ENCODE measurements at regions not wholly inside any gene's neighbourhood (a gene's known extent, or its start where the extent isn't known, plus 50 kb on each side); places are given as distances from the start of the nearest gene placed in this dataset.
"Not testable (repeated sequence)": the region's sequence is repeated elsewhere in the genome, so short reads cannot be mapped to it uniquely, and the experiment has no call there.

DNA sequence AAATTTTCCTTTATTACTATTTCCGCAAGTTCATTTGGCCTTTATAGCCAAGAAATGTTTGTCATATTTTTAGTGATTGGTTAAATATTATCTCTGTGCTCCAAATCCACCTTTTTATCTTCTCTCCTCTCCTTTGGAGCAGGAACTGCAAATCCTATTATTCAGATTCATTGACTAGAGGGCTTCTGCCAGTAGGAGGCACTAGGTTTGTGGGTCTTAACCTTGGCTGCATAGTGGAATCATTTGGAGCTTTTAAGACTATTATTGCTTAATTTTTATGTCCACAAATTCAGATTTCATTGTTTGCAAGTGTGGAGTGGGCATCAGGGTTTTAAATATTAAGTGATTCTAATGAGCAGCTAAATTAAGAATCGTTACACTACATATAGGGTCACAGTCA is 75.3 kb upstream of the SYT10 start:
- no peak for DNase-seq
- ChIA-PET POLR2A (no interaction called here), CTCF (no interaction called here)
- Histone ChIP-seq H3K4me3 (ENCODE audit: low read length) (no peak overlapping the region), H3K4me1 (ENCODE audit: insufficient read depth, low read length) (no peaks in the 10 kb centered on the region), H3K9me3 (ENCODE audit: control insufficient read depth in 1 of 2, insufficient read depth in 1 of 2, low read length in 2 of 2) (no peaks in the 10 kb centered on the region), H3K27me3 (ENCODE audit: control insufficient read depth in 1 of 2, insufficient read depth in 2 of 2, low read length in 2 of 2) (no peaks in the 10 kb centered on the region), H3K27ac (ENCODE audit: low read depth in 1 of 2, low read length in 2 of 2) (no peak overlapping the region), H3K36me3 (ENCODE audit: insufficient read depth, low read length) (no peaks in the 10 kb centered on the region)
- H3K27me3 Mint-ChIP-seq: no peaks in the 10 kb centered on the region
- H3K36me3 Mint-ChIP-seq (ENCODE audit: low read depth): no peaks in the 10 kb centered on the region
- no peaks in the 10 kb centered on the region for H3K4me1 Mint-ChIP-seq (ENCODE audit: low read depth)
- H3K9me3 Mint-ChIP-seq: no peaks in the 10 kb centered on the region
- TF ChIP-seq, protein P1, sequence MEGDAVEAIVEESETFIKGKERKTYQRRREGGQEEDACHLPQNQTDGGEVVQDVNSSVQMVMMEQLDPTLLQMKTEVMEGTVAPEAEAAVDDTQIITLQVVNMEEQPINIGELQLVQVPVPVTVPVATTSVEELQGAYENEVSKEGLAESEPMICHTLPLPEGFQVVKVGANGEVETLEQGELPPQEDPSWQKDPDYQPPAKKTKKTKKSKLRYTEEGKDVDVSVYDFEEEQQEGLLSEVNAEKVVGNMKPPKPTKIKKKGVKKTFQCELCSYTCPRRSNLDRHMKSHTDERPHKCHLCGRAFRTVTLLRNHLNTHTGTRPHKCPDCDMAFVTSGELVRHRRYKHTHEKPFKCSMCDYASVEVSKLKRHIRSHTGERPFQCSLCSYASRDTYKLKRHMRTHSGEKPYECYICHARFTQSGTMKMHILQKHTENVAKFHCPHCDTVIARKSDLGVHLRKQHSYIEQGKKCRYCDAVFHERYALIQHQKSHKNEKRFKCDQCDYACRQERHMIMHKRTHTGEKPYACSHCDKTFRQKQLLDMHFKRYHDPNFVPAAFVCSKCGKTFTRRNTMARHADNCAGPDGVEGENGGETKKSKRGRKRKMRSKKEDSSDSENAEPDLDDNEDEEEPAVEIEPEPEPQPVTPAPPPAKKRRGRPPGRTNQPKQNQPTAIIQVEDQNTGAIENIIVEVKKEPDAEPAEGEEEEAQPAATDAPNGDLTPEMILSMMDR (IDR thresholded peaks at IDR 0.05): no peak
- ATAC-seq (ENCODE audit: poor library complexity): no peak
- no peak overlapping the region for H3K27ac Mint-ChIP-seq
- intact Hi-C loops (cut with DNase I, micrococcal nuclease): no loop called here
- H3K4me3 Mint-ChIP-seq: no peak overlapping the region

DNA sequence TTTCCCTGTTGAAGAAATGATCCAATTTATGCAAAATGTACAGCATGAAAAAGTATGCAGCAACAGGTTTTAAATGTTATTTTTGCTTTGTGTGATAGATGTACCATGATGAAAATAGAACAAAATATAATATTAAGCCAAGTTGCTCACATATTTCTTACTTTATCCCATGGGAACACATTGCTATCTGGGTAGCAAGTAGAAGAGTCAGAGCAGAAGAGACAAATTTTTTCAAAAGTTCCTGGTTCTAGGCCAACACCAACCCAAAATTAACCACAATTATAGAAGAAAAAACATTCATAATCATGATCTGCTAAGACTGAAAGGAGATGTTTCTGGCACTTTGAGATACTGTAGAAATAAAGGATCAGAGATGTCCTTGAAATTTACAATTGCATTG is 79.9 kb upstream of the SYT10 start:
- POLR2A ChIA-PET: no interaction called here
- Histone ChIP-seq H3K36me3 (ENCODE audit: insufficient read depth, low read length) (no peaks in the 10 kb centered on the region), H3K4me1 (ENCODE audit: insufficient read depth, low read length) (no peaks in the 10 kb centered on the region), H3K27me3 (ENCODE audit: control insufficient read depth in 1 of 2, insufficient read depth in 2 of 2, low read length in 2 of 2) (no peaks in the 10 kb centered on the region), H3K9me3 (ENCODE audit: control insufficient read depth in 1 of 2, insufficient read depth in 1 of 2, low read length in 2 of 2) (peaks cover 0 to 6% of the 10 kb centered on the region in 2 experiments), H3K27ac (ENCODE audit: low read depth in 1 of 2, low read length in 2 of 2) (no peak overlapping the region), H3K4me3 (ENCODE audit: low read length) (no peak overlapping the region)
- H3K36me3 Mint-ChIP-seq (ENCODE audit: low read depth): no peaks in the 10 kb centered on the region
- H3K4me1 Mint-ChIP-seq (ENCODE audit: low read depth): no peaks in the 10 kb centered on the region
- intact Hi-C loops (cut with DNase I, micrococcal nuclease): no loop called here
- DNase-seq: no peak
- no peaks in the 10 kb centered on the region for H3K27me3 Mint-ChIP-seq
- H3K9me3 Mint-ChIP-seq: peaks cover 7% of the 10 kb centered on the region
- ATAC-seq (ENCODE audit: poor library complexity): no peak
- no peak overlapping the region for H3K27ac Mint-ChIP-seq
- no peak overlapping the region for H3K4me3 Mint-ChIP-seq
- TF ChIP-seq, protein P1 (IDR thresholded peaks at IDR 0.05): no peak
- CTCF ChIA-PET: no interaction called here

DNA sequence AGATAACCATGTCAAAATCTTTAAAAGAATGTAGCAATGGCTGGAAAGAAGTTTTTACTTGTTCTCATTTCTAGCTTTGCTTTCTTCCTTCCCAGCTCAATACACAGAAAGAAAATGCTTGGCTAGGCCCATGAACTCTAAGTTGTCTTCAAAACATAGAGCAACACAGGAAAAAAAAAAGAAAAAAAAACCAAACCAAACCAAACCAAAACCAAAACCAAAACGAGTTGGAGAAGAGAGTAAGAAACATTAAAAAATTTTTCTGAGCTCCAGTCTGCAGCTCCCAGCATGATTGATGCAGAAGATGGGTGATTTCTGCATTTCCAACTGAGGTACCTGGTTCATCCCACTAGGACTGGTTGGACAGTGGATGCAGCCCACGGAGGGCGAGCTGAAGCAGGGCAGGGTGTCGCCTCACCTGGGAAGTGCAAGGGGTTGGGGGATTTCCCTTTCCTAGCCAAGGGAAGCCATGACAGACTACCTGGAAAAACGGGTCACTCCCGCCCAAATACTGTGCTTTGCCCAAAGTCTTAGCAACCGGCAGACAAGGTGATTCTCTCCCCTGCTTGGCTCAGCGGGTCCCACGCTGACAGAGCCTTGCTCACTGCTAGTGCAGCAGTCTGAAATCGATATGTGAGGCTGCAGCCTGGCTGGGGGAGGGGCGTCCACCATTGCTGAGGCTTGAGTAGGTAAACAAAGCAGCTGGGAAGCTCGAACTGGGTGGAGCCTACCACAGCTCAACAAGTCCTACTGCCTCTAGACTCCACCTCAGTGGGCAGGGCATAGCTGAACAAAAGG is 81.1 kb upstream of the SYT10 start:
- H3K27ac Mint-ChIP-seq; CTCF ChIA-PET; H3K4me1 ChIP-seq (ENCODE audit: insufficient read depth, low read length); H3K4me1 Mint-ChIP-seq (ENCODE audit: low read depth); H3K36me3 ChIP-seq (ENCODE audit: insufficient read depth, low read length); POLR2A ChIA-PET; ATAC-seq (ENCODE audit: poor library complexity); H3K4me3 ChIP-seq (ENCODE audit: low read length); H3K4me3 Mint-ChIP-seq; H3K9me3 Mint-ChIP-seq; DNase-seq; H3K27me3 Mint-ChIP-seq; H3K9me3 ChIP-seq (ENCODE audit: control insufficient read depth in 1 of 2, insufficient read depth in 1 of 2, low read length in 2 of 2); H3K36me3 Mint-ChIP-seq (ENCODE audit: low read depth); H3K27me3 ChIP-seq (ENCODE audit: control insufficient read depth in 1 of 2, insufficient read depth in 2 of 2, low read length in 2 of 2); intact Hi-C loops (cut with DNase I, micrococcal nuclease); H3K27ac ChIP-seq (ENCODE audit: low read depth in 1 of 2, low read length in 2 of 2): not testable (repeated sequence)

DNA sequence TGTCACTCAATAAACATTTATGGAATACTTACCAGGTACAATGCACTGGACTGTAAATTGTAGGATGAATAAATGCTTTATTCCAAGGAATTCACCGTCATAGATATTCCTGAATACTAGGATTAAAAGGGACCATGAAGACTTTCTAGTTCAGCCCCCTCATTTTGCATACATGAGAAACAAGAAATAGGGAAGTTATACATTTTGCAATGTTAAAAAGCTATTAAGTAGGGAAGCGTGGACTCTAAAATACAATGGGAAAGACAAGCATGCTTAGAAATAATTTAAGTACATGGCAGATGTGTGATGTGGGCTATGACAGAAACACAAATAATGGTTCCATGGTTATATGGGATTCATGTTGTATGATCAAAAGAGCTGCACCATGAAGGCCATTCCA is 89.4 kb upstream of the SYT10 start:
- H3K27me3 Mint-ChIP-seq: no peaks in the 10 kb centered on the region
- ATAC-seq (ENCODE audit: poor library complexity) (no peak), DNase-seq (no peak)
- no peak overlapping the region for H3K27ac ChIP-seq (ENCODE audit: low read depth in 1 of 2, low read length in 2 of 2)
- TF ChIP-seq, protein P1 (IDR thresholded peaks at IDR 0.05): no peak
- H3K4me3 ChIP-seq (ENCODE audit: low read length): no peak overlapping the region
- H3K4me3 Mint-ChIP-seq: no peak overlapping the region
- intact Hi-C loops (cut with DNase I, micrococcal nuclease): no loop called here
- POLR2A ChIA-PET: no interaction called here
- H3K4me1 Mint-ChIP-seq (ENCODE audit: low read depth): no peaks in the 10 kb centered on the region
- H3K27ac Mint-ChIP-seq: no peak overlapping the region
- peaks cover 2% of the 10 kb centered on the region for H3K9me3 Mint-ChIP-seq
- no peaks in the 10 kb centered on the region for H3K36me3 ChIP-seq (ENCODE audit: insufficient read depth, low read length)
- CTCF ChIA-PET: no interaction called here
- no peaks in the 10 kb centered on the region for H3K27me3 ChIP-seq (ENCODE audit: control insufficient read depth in 1 of 2, insufficient read depth in 2 of 2, low read length in 2 of 2)
- no peaks in the 10 kb centered on the region for H3K36me3 Mint-ChIP-seq (ENCODE audit: low read depth)
- no peaks in the 10 kb centered on the region for H3K4me1 ChIP-seq (ENCODE audit: insufficient read depth, low read length)
- H3K9me3 ChIP-seq (ENCODE audit: control insufficient read depth in 1 of 2, insufficient read depth in 1 of 2, low read length in 2 of 2): peaks cover 0 to 5% of the 10 kb centered on the region in 2 experiments
